ENCODE measurements at regions not wholly inside any gene's neighbourhood (a gene's known extent, or its start where the extent isn't known, plus 50 kb on each side); places are given as distances from the start of the nearest gene placed in this dataset.

DNA sequence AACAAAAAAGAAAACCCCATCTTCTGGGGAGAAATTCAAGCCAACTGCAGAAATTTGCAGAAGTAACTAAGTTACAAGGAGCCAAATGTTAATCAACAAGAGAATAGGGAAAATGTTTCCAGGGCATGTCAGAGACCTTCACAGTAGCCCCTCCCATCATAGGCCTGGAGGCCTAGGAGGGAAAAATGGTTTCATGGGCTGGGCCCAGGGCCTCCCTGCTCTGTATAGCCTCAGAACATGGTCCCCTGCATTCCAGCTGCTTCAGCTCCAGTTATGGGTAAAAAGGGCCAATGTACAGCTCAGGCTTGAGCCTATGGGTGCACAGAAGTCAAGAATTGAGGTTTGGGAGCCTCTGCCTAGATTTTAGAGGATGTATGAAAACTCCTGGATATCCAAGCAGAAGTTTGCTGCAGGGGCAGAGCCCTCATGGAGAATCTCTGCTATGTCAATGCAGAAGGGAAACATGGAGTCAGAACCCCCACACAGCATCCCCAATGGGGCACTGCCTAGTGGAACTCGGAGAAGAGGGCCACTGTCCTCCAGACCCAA, 260.9 kb downstream of the DUSP6 start:
- CTCF ChIA-PET, result no interaction called here
- Mint-ChIP-seq H3K27ac (no peak overlapping the region), H3K9me3 (peaks cover 26% of the 10 kb centered on the region)

DNA sequence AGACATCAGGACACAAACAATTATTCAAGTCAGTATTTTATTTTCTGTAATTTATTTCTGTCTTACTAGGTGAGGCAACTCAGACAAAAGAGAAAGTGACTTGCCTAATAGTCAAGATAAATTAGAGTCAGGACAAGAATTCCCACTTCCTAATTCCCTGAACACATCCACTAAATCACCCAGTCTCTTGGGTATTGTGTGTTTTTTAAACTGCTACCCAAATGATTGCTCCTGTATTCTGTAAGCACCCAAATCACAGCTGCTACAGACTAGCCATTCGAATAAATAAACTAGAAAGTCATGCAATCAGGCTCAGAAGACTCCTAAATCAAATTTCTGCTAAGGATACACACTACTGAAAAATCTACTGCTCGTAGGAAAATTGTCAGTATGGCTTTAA, 263.0 kb downstream of the DUSP6 start:
- no peak overlapping the region for H3K27ac Mint-ChIP-seq
- H3K27me3 Mint-ChIP-seq, result no peaks in the 10 kb centered on the region
- no peak overlapping the region for H3K4me3 Mint-ChIP-seq
- H3K36me3 Mint-ChIP-seq (ENCODE audit: low read depth), result peaks cover 28% of the 10 kb centered on the region
- H3K4me1 Mint-ChIP-seq, result peaks cover 10% of the 10 kb centered on the region
- ChIA-PET CTCF (interaction anchor here (1.0 to 1.6 kb wide), 2 partner anchors 24 to 70 kb away, joined by 3 read pairs; no protein-coding TSS in a partner anchor), POLR2A (no interaction called here)
- no peak for DNase-seq
- H3K9me3 Mint-ChIP-seq, result peaks cover 27% of the 10 kb centered on the region

More for the DNA sequence above, 260.9 kb downstream of the DUSP6 start:
- Mint-ChIP-seq H3K27me3 (no peaks in the 10 kb centered on the region), H3K36me3 (ENCODE audit: low read depth) (peaks cover 28% of the 10 kb centered on the region), H3K4me1 (peaks cover 10% of the 10 kb centered on the region), H3K4me3 (no peak overlapping the region)
- DNase-seq, result no peak
- POLR2A ChIA-PET, result no interaction called here

DNA sequence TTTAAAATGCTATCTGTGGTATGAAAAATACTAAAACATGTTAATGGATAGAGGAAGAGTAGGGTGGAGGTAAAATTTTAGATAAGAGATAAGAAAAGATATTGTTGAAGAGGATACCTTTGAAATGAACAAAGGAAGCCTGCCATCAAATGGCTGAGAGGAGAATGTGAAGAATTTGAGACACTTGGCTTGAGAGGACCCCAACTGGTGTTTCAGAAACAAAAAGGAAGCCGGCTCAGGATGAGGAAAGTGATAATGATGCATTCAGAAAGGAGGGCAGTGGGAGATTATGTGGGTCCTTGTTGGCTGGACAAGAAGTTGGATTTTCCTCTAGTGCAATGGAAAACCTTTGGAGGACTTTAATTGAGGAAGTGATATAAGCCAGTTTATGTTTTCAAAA, 264.4 kb downstream of the DUSP6 start:
- CTCF ChIA-PET, result interaction anchor here (1.6 kb wide), 1 partner anchor 69 kb away, joined by 3 read pairs; no protein-coding TSS in a partner anchor
- peaks cover 24% of the 10 kb centered on the region for H3K36me3 Mint-ChIP-seq (ENCODE audit: low read depth)
- no peak overlapping the region for H3K27ac Mint-ChIP-seq
- H3K4me1 Mint-ChIP-seq, result peaks cover 10% of the 10 kb centered on the region
- POLR2A ChIA-PET, result no interaction called here
- peaks cover 2% of the 10 kb centered on the region for H3K27me3 Mint-ChIP-seq
- H3K9me3 Mint-ChIP-seq, result peaks cover 24% of the 10 kb centered on the region
- DNase-seq, result no peak
- H3K4me3 Mint-ChIP-seq, result no peak overlapping the region

DNA sequence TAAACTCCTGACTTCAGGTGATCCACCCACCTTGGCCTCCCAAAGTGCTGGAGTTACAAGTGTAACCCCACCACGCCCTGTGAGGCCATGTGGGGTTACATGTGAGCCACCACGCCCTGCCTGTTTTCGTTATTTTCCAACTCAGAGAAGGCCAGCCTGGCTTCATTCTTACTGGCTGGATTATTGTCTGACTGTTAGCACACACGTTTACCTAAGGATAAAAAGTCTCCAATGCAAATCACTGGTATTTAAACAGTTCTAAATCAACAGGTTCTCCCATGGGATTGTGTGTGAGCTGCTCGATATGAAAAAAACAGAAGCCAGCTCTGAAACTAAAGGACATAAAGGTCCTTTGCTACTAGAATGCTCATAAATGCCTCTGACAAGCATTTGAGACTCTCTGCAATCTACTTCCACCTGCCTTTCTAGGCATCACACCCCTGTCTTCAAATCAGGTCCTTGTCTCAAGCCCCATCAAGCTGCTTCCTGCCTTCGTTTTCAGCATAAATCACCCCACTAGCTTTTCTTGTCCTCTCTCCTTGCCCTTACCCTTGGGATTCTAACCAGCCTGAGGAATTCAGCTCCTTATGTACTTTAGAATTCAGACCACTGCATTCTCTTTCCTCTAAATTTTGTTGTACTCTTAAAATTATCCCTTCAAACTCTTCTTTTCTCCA, 265.0 kb downstream of the DUSP6 start:
- no peak overlapping the region for H3K27ac Mint-ChIP-seq
- H3K27me3 Mint-ChIP-seq, result peaks cover 2% of the 10 kb centered on the region
- H3K36me3 Mint-ChIP-seq (ENCODE audit: low read depth), result peaks cover 21% of the 10 kb centered on the region
- DNase-seq, result no peak
- H3K9me3 Mint-ChIP-seq, result peaks cover 24% of the 10 kb centered on the region
- H3K4me1 Mint-ChIP-seq, result peaks cover 13% of the 10 kb centered on the region
- H3K4me3 Mint-ChIP-seq, result no peak overlapping the region
- POLR2A ChIA-PET, result no interaction called here
- CTCF ChIA-PET, result no interaction called here

- Mint-ChIP-seq H3K36me3 (ENCODE audit: low read depth) (peaks cover 14% of the 10 kb centered on the region), H3K9me3 (peaks cover 20% of the 10 kb centered on the region), H3K4me3 (no peak overlapping the region), H3K27ac (no peak overlapping the region), H3K4me1 (peaks cover 21% of the 10 kb centered on the region), H3K27me3 (peaks cover 2% of the 10 kb centered on the region)
- ChIA-PET POLR2A (no interaction called here), CTCF (no interaction called here)
- DNase-seq, result no peak
Measured at GRCh38 chr12:89085421-89085820, 266.9 kb downstream of the DUSP6 start.

DNA sequence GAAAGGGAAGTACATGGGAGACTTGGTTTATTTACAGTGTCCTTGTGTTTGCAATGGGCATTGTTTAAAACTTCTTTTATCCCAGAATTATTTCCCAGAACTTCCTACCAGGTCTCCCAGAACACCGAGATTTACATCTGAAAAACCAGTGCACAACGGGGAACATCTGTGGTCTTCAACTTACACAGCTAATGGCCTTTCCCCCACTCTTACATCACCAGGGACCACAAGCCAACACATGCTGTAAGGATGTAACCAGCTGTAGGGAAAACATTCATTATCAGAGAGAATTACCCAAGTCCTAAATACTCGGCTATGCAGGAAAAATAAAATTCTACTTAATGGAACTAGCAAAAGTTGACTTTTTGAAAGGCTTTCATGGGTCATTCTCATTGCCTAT, 267.6 kb downstream of the DUSP6 start:
- Mint-ChIP-seq H3K36me3 (ENCODE audit: low read depth) (peaks cover 9% of the 10 kb centered on the region), H3K27me3 (peaks cover 2% of the 10 kb centered on the region), H3K4me3 (no peak overlapping the region), H3K9me3 (peaks cover 13% of the 10 kb centered on the region), H3K4me1 (peaks cover 21% of the 10 kb centered on the region), H3K27ac (no peak overlapping the region)
- POLR2A ChIA-PET, result no interaction called here
- DNase-seq, result no peak
- CTCF ChIA-PET, result no interaction called here

DNA sequence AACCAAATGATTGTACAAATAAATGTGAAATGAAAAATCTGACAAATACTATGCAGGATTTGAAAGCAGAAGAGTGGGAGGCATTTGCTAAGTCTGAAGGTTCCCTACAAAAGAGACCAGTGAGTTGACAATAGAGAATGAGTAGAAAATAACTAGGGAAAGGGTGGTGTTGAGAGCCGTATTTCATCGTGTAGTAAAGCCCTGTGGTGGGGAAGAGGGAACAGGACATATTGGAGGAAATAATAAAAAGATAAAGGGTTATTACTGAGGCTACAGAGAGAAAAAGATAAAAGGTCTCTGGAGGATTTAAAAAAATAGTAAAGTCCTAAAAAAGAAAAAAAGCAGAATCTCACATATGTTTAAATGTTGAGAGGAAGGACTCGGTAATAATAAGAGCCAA, 268.8 kb downstream of the DUSP6 start:
- Mint-ChIP-seq H3K9me3 (peaks cover 13% of the 10 kb centered on the region), H3K4me3 (no peak overlapping the region), H3K4me1 (peaks cover 21% of the 10 kb centered on the region), H3K27me3 (peaks cover 2% of the 10 kb centered on the region), H3K36me3 (ENCODE audit: low read depth) (peaks cover 9% of the 10 kb centered on the region), H3K27ac (no peak overlapping the region)
- CTCF ChIA-PET, result no interaction called here
- no peak for DNase-seq
- POLR2A ChIA-PET, result no interaction called here

DNA sequence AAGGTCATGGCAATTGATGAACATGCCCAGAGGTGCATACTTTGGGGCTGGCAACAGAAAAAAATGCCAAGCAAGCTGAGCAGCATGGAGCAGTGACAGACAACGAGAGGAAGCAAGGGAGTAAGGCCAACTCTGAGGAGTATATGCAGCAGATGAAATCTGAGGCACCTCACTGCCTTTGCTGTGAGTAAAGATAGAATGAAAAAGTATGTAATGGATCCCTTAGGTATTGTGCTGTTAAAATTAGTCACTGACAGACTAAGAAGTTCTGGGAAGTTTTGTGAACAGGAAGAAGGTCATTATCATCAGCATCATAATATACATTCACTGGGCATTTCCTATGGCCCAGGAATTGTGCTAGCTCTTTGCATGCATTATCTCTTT, 269.9 kb downstream of the DUSP6 start:
- ChIA-PET POLR2A (no interaction called here), CTCF (no interaction called here)
- Mint-ChIP-seq H3K9me3 (peaks cover 8% of the 10 kb centered on the region), H3K4me1 (peaks cover 13% of the 10 kb centered on the region), H3K4me3 (no peak overlapping the region), H3K27me3 (peaks cover 2% of the 10 kb centered on the region), H3K36me3 (ENCODE audit: low read depth) (peaks cover under 1% of the 10 kb centered on the region), H3K27ac (no peak overlapping the region)
- DNase-seq, result no peak

DNA sequence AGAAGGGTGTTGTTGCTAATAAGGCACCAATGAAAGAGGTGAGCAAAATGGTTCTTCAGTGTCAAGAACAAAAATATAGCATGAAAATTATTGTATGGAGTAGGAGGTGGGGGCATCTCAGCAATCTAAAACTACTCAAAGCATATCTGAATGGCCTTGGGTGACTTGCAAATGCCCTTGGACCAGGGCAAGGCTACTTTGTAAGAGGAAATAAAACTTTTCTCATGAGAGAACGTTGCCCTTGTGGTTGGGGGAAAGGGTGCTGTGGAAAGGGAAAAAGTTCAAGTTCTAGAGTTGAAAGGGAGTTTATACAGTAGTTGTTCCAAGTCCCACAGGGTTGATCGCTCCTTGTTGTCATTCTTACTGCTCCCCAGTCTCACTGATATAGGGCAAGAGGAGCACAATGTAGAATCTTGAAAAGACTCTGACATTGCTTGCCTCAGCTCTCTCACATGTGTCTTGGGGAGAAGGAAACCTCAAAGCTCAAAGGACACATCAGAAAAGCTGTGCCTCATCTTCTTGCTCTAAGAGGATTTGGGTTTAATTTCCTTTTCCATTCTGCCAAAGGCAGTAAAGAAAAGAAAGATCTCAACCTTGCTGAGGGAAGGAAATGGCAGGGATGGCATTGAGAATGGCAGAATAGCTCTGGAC, 270.5 kb downstream of the DUSP6 start:
- no peak overlapping the region for H3K4me3 Mint-ChIP-seq
- ChIA-PET POLR2A (no interaction called here), CTCF (no interaction called here)
- DNase-seq, result no peak
- peaks cover 8% of the 10 kb centered on the region for H3K9me3 Mint-ChIP-seq
- H3K27ac Mint-ChIP-seq, result no peak overlapping the region
- H3K4me1 Mint-ChIP-seq, result peaks cover 10% of the 10 kb centered on the region
- H3K27me3 Mint-ChIP-seq, result peaks cover 2% of the 10 kb centered on the region
- H3K36me3 Mint-ChIP-seq (ENCODE audit: low read depth), result no peaks in the 10 kb centered on the region

DNA sequence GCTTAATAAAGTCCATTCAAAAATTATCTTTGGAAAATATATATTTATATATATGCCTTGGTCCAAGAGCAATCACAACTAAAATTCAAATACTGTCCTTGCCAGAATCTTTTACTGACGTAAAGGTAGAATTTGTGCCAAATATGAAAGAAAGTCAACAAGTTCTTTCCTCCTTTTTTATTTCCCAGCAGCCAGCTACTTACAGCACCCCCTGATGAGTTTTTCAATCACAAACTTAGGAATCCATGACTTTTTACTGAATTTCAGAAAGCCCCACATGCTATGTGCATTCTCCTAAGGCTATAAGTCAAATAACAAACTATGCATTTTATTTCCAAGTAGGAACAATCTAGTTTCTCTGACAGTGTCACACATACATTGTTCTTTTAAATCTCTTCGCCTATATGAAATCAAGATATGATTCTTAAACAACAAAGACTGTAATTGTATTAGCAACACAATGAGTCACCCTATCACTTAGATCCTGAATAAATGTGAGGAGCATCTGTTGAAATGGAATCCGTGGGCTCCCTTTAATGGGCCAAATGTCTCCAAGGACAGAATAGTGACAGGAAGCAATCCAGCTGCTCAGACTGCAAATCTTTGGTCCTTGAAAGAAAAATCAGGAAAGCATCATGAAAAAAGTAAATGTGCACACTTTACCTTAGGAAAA, 271.4 kb downstream of the DUSP6 start:
- ChIA-PET POLR2A (no interaction called here), CTCF (no interaction called here)
- Mint-ChIP-seq H3K27me3 (peaks cover 2% of the 10 kb centered on the region), H3K36me3 (ENCODE audit: low read depth) (no peaks in the 10 kb centered on the region), H3K4me3 (no peak overlapping the region), H3K27ac (no peak overlapping the region), H3K9me3 (peaks cover 6% of the 10 kb centered on the region), H3K4me1 (peaks cover 10% of the 10 kb centered on the region)
- no peak for DNase-seq

- H3K4me3 Mint-ChIP-seq, result no peak overlapping the region
- peaks cover 8% of the 10 kb centered on the region for H3K9me3 Mint-ChIP-seq
- H3K27me3 Mint-ChIP-seq, result no peaks in the 10 kb centered on the region
- peaks cover 11% of the 10 kb centered on the region for H3K4me1 Mint-ChIP-seq
- no peak overlapping the region for H3K27ac Mint-ChIP-seq
- no peaks in the 10 kb centered on the region for H3K36me3 Mint-ChIP-seq (ENCODE audit: low read depth)
- CTCF ChIA-PET, result interaction anchor here (1.0 kb wide), 1 partner anchor 13 kb away, joined by 3 read pairs; no protein-coding TSS in a partner anchor
- POLR2A ChIA-PET, result no interaction called here
- no peak for DNase-seq
Measured at GRCh38 chr12:89075880-89076540, 276.3 kb downstream of the DUSP6 start.

DNA sequence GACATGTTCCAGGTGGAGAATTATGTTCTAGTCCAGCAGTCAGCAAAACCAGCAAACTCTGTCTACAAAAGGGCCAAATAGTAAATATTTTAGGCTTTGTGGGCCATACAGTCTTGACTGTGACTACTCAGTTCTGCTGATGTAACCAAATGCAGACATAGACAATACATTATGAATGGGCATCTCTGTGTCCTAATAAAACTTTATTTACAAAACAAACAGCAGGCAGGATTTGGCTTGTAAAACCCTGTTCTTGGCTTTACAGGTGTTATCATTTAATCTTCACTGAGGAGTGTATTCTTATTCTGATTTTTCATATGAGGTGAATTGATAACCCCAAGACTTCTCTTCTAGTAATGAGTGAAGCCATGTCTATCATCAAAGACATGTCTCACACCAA, 278.6 kb downstream of the DUSP6 start:
- peaks cover 5% of the 10 kb centered on the region for H3K9me3 Mint-ChIP-seq
- H3K4me1 Mint-ChIP-seq, result peaks cover 14% of the 10 kb centered on the region
- DNase-seq, result no peak
- no peaks in the 10 kb centered on the region for H3K27me3 Mint-ChIP-seq
- H3K36me3 Mint-ChIP-seq (ENCODE audit: low read depth), result no peaks in the 10 kb centered on the region
- no peak overlapping the region for H3K4me3 Mint-ChIP-seq
- ChIA-PET POLR2A (no interaction called here), CTCF (no interaction called here)
- H3K27ac Mint-ChIP-seq, result no peak overlapping the region

- H3K27me3 Mint-ChIP-seq, result no peaks in the 10 kb centered on the region
- H3K4me1 Mint-ChIP-seq, result peaks cover 14% of the 10 kb centered on the region
- DNase-seq, result no peak
- peaks cover 5% of the 10 kb centered on the region for H3K9me3 Mint-ChIP-seq
- H3K4me3 Mint-ChIP-seq, result no peak overlapping the region
- H3K27ac Mint-ChIP-seq, result no peak overlapping the region
- ChIA-PET POLR2A (no interaction called here), CTCF (interaction anchor here (1.5 kb wide), 1 partner anchor 278 kb away, joined by 3 read pairs; no protein-coding TSS in a partner anchor)
- no peaks in the 10 kb centered on the region for H3K36me3 Mint-ChIP-seq (ENCODE audit: low read depth)
Measured at GRCh38 chr12:89073027-89073398, 279.3 kb downstream of the DUSP6 start.

Measured in activated CD4-positive, alpha-beta memory T cell treated with anti-CD3 and anti-CD28 coated beads, Interleukin-2, amount 10 ng/mL, durations not matched to agents 7 days and 5 days (primary cell).